ENCODE measurements at regions not wholly inside any gene's neighbourhood (a gene's known extent, or its start where the extent isn't known, plus 50 kb on each side); places are given as distances from the start of the nearest gene placed in this dataset.

DNA sequence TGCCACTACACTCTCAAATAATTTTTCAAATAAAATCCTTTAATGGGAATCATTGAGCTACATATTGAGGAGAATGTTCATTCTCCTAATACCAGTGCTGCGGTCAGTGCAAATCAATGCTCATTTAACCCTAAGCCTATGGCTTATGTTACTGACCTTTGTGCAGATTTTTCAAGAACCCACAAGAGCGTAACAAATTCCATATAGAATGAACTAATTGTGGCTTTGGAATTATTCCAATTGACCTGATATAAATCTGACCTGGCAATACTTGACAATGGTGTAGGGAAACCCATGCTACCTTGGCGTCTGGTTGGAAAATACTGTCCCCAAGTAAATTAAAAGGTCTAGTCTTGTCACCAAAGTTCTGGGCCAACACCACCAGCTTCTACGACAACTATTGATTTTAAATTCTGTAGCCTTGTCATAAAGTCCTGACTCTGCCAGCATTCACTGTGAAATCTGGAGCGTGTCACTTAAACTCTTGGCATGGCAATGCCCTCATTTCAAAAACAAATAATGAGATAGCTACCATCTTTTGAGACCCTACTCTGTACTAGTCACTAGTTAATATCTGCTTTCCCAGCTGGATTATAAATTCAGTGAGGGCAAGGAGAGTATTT, 320.9 kb downstream of the AHR start:
- POLR2A ChIA-PET: no interaction called here
- peaks cover 8% of the 10 kb centered on the region; the same call in 2 of the 3 replicates for H3K4me1 ChIP-seq
- no peak overlapping the region for H3K4me2 ChIP-seq
- CTCF ChIA-PET: interaction anchor here (1.7 kb wide), 1 partner anchor 12 kb away, joined by 6 read pairs; no protein-coding TSS in a partner anchor
- H3K9me3 ChIP-seq: no peaks in the 10 kb centered on the region
- H3K4me3 ChIP-seq: no peak overlapping the region
- FAIRE-seq: no peak
- no peak overlapping the region for H3K27ac ChIP-seq
- ATAC-seq: no peak
- no peak for DNase-seq (ENCODE audit: low read depth in 1 of 2, low spot score in 1 of 2)
- 96% methylated on average over 5 of the region's 5 CpGs for WGBS (ENCODE audit: missing lambda C conversion rate)
- TF ChIP-seq CHD2 (IDR thresholded peaks at IDR 0.05; ENCODE audit: low read length, partially characterized antibody): no peak
- no peak for TF ChIP-seq HEYL (CRISPR knock-in tag; IDR thresholded peaks at IDR 0.05)
- TF ChIP-seq KDM5A (IDR thresholded peaks at IDR 0.05): no peak
- TF ChIP-seq FOSL2 (IDR thresholded peaks at IDR 0.05): no peak
- no peak for TF ChIP-seq FOSL2 (CRISPR knock-in tag; IDR thresholded peaks at IDR 0.05)
- TF ChIP-seq, protein P1, sequence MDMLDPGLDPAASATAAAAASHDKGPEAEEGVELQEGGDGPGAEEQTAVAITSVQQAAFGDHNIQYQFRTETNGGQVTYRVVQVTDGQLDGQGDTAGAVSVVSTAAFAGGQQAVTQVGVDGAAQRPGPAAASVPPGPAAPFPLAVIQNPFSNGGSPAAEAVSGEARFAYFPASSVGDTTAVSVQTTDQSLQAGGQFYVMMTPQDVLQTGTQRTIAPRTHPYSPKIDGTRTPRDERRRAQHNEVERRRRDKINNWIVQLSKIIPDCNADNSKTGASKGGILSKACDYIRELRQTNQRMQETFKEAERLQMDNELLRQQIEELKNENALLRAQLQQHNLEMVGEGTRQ (IDR thresholded peaks at IDR 0.05): no peak

DNA sequence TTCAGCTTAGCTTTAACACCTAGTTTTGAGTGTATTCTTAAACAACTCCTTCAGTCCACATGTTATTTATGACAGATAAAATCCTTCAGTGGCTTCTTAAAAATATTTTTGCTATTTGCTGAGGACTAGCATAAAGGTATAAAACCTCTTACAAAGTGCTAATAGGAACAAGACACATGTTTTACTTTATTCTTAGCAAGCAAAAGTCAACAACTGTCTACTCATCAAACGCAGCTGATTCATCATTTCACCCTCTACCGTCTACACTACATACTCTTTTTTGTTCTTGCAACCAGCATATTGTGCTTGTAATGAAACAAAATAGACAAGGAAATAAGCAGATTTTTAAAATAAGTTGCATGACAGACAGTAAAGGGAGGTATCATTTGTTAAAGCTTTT, 319.7 kb downstream of the SNX13 start:
- Histone ChIP-seq H3K4me3 (no peak overlapping the region), H3K9me3 (no peaks in the 10 kb centered on the region), H3K27ac (no peak overlapping the region), H3K4me2 (no peak overlapping the region), H3K4me1 (peaks cover 19% of the 10 kb centered on the region; the same call in 2 of the 3 replicates)
- TF ChIP-seq, protein P2, sequence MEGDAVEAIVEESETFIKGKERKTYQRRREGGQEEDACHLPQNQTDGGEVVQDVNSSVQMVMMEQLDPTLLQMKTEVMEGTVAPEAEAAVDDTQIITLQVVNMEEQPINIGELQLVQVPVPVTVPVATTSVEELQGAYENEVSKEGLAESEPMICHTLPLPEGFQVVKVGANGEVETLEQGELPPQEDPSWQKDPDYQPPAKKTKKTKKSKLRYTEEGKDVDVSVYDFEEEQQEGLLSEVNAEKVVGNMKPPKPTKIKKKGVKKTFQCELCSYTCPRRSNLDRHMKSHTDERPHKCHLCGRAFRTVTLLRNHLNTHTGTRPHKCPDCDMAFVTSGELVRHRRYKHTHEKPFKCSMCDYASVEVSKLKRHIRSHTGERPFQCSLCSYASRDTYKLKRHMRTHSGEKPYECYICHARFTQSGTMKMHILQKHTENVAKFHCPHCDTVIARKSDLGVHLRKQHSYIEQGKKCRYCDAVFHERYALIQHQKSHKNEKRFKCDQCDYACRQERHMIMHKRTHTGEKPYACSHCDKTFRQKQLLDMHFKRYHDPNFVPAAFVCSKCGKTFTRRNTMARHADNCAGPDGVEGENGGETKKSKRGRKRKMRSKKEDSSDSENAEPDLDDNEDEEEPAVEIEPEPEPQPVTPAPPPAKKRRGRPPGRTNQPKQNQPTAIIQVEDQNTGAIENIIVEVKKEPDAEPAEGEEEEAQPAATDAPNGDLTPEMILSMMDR (IDR thresholded peaks at IDR 0.05): no peak
- no peak for TF ChIP-seq FOXS1 (CRISPR knock-in tag; IDR thresholded peaks at IDR 0.05)
- 39% methylated on average over 2 of the region's 2 CpGs for WGBS (ENCODE audit: missing lambda C conversion rate)
- POLR2A ChIA-PET: no interaction called here
- no peak for FAIRE-seq
- CTCF ChIA-PET: interaction anchor here (1.3 to 1.7 kb wide), 3 partner anchors 9 to 26 kb away, joined by 3 to 6 read pairs (median 4); no protein-coding TSS in a partner anchor
- no peak for ATAC-seq
- DNase-seq (ENCODE audit: low read depth in 1 of 2, low spot score in 1 of 2): no peak

DNA sequence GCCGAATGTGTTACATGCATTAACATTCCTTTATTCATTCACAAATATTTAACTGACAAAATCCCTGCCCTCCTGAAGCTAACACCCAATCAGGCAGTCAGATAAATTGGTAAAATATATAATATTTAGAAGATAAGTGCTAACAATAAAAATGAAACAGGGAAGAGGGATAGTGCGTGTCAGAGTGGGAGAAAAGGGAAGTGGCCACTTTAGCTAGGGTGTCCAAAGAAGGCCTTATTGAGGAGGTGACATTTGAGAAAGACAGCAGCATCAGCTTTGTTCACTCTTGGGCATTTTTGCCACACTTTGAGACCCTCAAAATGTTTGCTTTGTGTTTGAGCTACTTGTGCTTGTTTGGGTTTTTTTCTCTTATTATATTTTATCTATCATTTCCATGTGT, 317.8 kb downstream of the SNX13 start:
- TF ChIP-seq KDM5A (IDR thresholded peaks at IDR 0.05) (no peak), MYC (IDR thresholded peaks at IDR 0.05; ENCODE audit: borderline replicate concordance, low read length) (no peak), ESRRA (IDR thresholded peaks at IDR 0.05; ENCODE audit: borderline replicate concordance, low read length) (no peak), SREBF2 (IDR thresholded peaks at IDR 0.05) (no peak), BHLHE40 (IDR thresholded peaks at IDR 0.05; ENCODE audit: low read depth, low read length) (no peak), CHD4 (IDR thresholded peaks at IDR 0.05; ENCODE audit: borderline replicate concordance) (no peak), TP53 (CRISPR knock-in tag; IDR thresholded peaks at IDR 0.05) (no peak)
- TF ChIP-seq, protein P3, sequence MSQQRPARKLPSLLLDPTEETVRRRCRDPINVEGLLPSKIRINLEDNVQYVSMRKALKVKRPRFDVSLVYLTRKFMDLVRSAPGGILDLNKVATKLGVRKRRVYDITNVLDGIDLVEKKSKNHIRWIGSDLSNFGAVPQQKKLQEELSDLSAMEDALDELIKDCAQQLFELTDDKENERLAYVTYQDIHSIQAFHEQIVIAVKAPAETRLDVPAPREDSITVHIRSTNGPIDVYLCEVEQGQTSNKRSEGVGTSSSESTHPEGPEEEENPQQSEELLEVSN (IDR thresholded peaks at IDR 0.05; ENCODE audit: borderline replicate concordance, low read depth): no peak
- Histone ChIP-seq H3K4me3 (no peak overlapping the region), H3K4me2 (no peak overlapping the region), H3K9me3 (no peaks in the 10 kb centered on the region), H3K27ac (no peak overlapping the region), H3K4me1 (peaks cover 19% of the 10 kb centered on the region; the same call in 2 of the 3 replicates)
- 91% methylated on average over 2 of the region's 2 CpGs for WGBS (ENCODE audit: missing lambda C conversion rate)
- ATAC-seq (no peak), DNase-seq (ENCODE audit: low read depth in 1 of 2, low spot score in 1 of 2) (no peak), FAIRE-seq (no peak)
- ChIA-PET POLR2A (no interaction called here), CTCF (no interaction called here)

DNA sequence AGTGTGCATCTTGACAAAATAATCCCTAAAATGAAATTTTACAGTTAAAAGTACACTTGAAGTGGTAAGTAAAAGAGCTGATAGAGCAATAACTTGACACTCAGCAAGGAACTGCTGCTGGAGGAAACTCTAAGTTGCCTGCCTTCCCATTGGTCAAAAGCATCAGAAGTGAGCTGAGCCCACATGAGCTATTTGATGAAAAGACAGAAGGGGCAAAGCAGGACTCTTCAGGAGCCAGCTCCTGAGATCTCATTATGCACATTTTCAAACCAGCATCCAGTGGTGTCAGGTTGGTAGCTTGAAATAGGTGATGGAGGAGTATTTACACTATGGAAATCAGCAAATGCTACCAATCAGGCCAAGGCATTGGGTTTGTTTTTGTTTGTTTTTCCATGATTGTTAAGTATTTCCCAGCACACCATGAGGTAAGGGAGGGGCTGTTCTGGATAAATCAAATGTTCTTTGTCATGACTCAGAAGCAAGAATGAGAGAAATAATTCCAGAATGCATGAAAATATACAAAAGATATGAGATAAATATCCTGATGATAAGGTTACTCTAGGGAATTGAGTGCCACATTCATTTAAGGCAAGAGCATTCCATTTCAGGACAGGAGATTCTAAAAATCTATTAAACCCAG, 316.6 kb downstream of the SNX13 start:
- FAIRE-seq: no peak
- peak in 1 of 2 experiments; percentile 16 for DNase-seq (ENCODE audit: low read depth in 1 of 2, low spot score in 1 of 2)
- Histone ChIP-seq H3K4me1 (peaks cover 19% of the 10 kb centered on the region; the same call in 2 of the 3 replicates), H3K4me3 (no peak overlapping the region), H3K27ac (no peak overlapping the region), H3K4me2 (peak overlapping the region; percentile 10; the same call in 1 of the 3 replicates), H3K9me3 (no peaks in the 10 kb centered on the region)
- TF ChIP-seq HDAC2 (IDR thresholded peaks at IDR 0.05) (no peak), NFE2L2 (conservative IDR thresholded peaks at IDR 0.05; ENCODE audit: low read length) (no peak), TP53 (CRISPR knock-in tag; IDR thresholded peaks at IDR 0.05) (no peak), RFX5 (IDR thresholded peaks at IDR 0.05) (no peak), CEBPB (IDR thresholded peaks at IDR 0.05) (no peak), SMC3 (IDR thresholded peaks at IDR 0.05) (no peak)
- ChIA-PET POLR2A (no interaction called here), CTCF (interaction anchor here (1.0 to 1.3 kb wide), 2 partner anchors 9 to 24 kb away, joined by 3 to 4 read pairs; no protein-coding TSS in a partner anchor)
- no peak for ATAC-seq
